Activated naive CD8-positive, alpha-beta T cell treated with anti-CD3 and anti-CD28 coated beads, Interleukin-2, amount 10 ng/mL, durations not matched to agents 7 days and 5 days (primary cell): ENCODE measurements at regions not wholly inside any gene's neighbourhood (a gene's known extent, or its start where the extent isn't known, plus 50 kb on each side); places are given as distances from the start of the nearest gene placed in this dataset.

ENCODE experiments used
- ATAC-seq: fragments of 150-1000 bp; cut with Tn5 transposase; one replicate; pipeline ENCODE4 v1.10.0; 2021; ENCODE audit warnings: low read depth, moderate library complexity
- POLR2A ChIA-PET: fragments of 350-600 bp; sonication (Branson Sonifier 250); formaldehyde crosslinking; loops from one replicate; lab custom pipeline; 2021; ENCODE audit warnings: antibody characterized with exemption; lab: Charles Lee
- DNase-seq: peaks from one replicate; pipeline ENCODE4 v3.0.0; 2021
- H3K27ac Mint-ChIP-seq: one replicate; pipeline ENCODE4 v1.8.0; 2022; ENCODE audit warnings: mild to moderate bottlenecking, mixed read lengths
- H3K27me3 Mint-ChIP-seq: one replicate; pipeline ENCODE4 v1.8.0; 2022; ENCODE audit warnings: mild to moderate bottlenecking, moderate library complexity, mixed read lengths
- H3K36me3 Mint-ChIP-seq: one replicate; pipeline ENCODE4 v1.8.0; 2021; ENCODE audit warnings: mild to moderate bottlenecking, mixed read lengths
- H3K4me1 Mint-ChIP-seq: one replicate; pipeline ENCODE4 v1.8.0; 2021; ENCODE audit warnings: mixed read lengths
- H3K4me3 Mint-ChIP-seq: one replicate; pipeline ENCODE4 v1.8.0; 2022; ENCODE audit warnings: mild to moderate bottlenecking, moderate library complexity, mixed read lengths
- H3K9me3 Mint-ChIP-seq: one replicate; pipeline ENCODE4 v1.8.0; 2021; ENCODE audit warnings: mixed read lengths

- H3K27ac Mint-ChIP-seq: no peak overlapping the region
- no peak for DNase-seq
- H3K36me3 Mint-ChIP-seq: no peaks in the 10 kb centered on the region
- no peak overlapping the region for H3K4me3 Mint-ChIP-seq
- POLR2A ChIA-PET: no interaction called here
- no peak for ATAC-seq
- H3K9me3 Mint-ChIP-seq: peaks cover 8% of the 10 kb centered on the region
- H3K27me3 Mint-ChIP-seq: peaks cover 3% of the 10 kb centered on the region
- H3K4me1 Mint-ChIP-seq: no peaks in the 10 kb centered on the region
Measured at GRCh38 chr16:54801057-54801844, 129.4 kb upstream of the IRX5 start.

DNA sequence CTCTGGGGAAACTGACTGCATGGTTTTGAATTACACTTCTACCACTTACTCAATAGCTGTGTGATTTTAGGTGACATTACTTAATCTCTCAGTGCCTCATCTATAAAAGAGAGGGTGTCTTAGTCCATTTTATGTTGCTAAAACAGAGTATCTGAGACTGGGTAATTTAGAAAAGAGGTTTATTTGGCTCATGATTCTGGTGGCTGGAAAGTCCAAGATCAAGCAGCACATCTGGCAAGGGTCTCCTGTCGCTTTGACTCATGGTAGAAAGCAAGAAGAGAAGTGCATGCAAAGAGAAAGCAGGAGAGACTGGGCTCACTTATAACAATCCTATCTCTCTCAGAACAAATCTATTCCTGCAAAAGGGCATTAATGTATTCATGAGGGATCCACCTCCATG is 132.4 kb upstream of the IRX5 start:
- no peak for ATAC-seq
- POLR2A ChIA-PET: no interaction called here

GRCh38 chr16:54796211-54796610 is 134.5 kb upstream of the IRX5 start:
- no peak for DNase-seq
- Mint-ChIP-seq H3K36me3 (no peaks in the 10 kb centered on the region), H3K4me1 (no peaks in the 10 kb centered on the region), H3K4me3 (no peak overlapping the region), H3K27ac (no peak overlapping the region), H3K27me3 (no peaks in the 10 kb centered on the region), H3K9me3 (peaks cover 4% of the 10 kb centered on the region)
- POLR2A ChIA-PET: no interaction called here
- no peak for ATAC-seq

More for the DNA sequence above, 132.4 kb upstream of the IRX5 start:
- DNase-seq: no peak
- no peaks in the 10 kb centered on the region for H3K4me1 Mint-ChIP-seq
- no peak overlapping the region for H3K4me3 Mint-ChIP-seq
- peaks cover 8% of the 10 kb centered on the region for H3K9me3 Mint-ChIP-seq
- peaks cover 3% of the 10 kb centered on the region for H3K27me3 Mint-ChIP-seq
- H3K36me3 Mint-ChIP-seq: no peaks in the 10 kb centered on the region
- no peak overlapping the region for H3K27ac Mint-ChIP-seq

GRCh38 chr16:54792811-54793210 is 137.9 kb upstream of the IRX5 start:
- Mint-ChIP-seq H3K36me3 (no peaks in the 10 kb centered on the region), H3K27ac (no peak overlapping the region), H3K4me1 (no peaks in the 10 kb centered on the region), H3K27me3 (no peaks in the 10 kb centered on the region), H3K4me3 (no peak overlapping the region), H3K9me3 (peaks cover 2% of the 10 kb centered on the region)
- DNase-seq: no peak
- POLR2A ChIA-PET: no interaction called here
- ATAC-seq: no peak

- Mint-ChIP-seq H3K27ac (no peak overlapping the region), H3K4me1 (no peaks in the 10 kb centered on the region), H3K36me3 (no peaks in the 10 kb centered on the region), H3K9me3 (peaks cover 1% of the 10 kb centered on the region), H3K27me3 (no peaks in the 10 kb centered on the region), H3K4me3 (no peak overlapping the region)
- ATAC-seq: no peak
- POLR2A ChIA-PET: no interaction called here
- DNase-seq: no peak
Measured at GRCh38 chr16:54787045-54787444, 143.6 kb upstream of the IRX5 start.

- DNase-seq (no peak), ATAC-seq (no peak)
- no peak overlapping the region for H3K4me3 Mint-ChIP-seq
- H3K27me3 Mint-ChIP-seq: no peaks in the 10 kb centered on the region
- H3K36me3 Mint-ChIP-seq: no peaks in the 10 kb centered on the region
- H3K9me3 Mint-ChIP-seq: peaks cover 1% of the 10 kb centered on the region
- H3K4me1 Mint-ChIP-seq: no peaks in the 10 kb centered on the region
- H3K27ac Mint-ChIP-seq: no peak overlapping the region
- POLR2A ChIA-PET: no interaction called here
Measured at GRCh38 chr16:54783980-54784379, 146.7 kb upstream of the IRX5 start.

DNA sequence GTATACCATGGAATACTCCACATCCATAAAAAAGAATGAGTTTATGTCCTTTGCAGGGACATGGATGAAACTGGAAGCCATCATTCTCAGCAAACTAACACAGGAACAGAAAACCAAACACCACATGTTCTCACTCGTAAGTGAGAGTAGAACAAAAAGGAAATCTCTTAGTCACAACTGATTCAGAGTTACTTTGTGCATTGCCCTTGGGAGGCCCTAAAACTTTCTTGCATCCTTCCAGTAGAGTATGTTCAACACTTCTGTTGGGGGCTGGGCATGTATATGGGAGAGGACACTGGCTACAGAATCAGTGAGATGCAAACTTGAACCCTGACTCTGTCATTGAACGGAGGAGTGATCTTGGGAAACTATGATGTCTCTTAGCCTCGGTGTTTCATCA is 147.4 kb upstream of the IRX5 start:
- Mint-ChIP-seq H3K27me3 (no peaks in the 10 kb centered on the region), H3K4me1 (no peaks in the 10 kb centered on the region), H3K9me3 (no peaks in the 10 kb centered on the region), H3K27ac (no peak overlapping the region), H3K4me3 (no peak overlapping the region), H3K36me3 (no peaks in the 10 kb centered on the region)
- ATAC-seq (no peak), DNase-seq (no peak)
- POLR2A ChIA-PET: no interaction called here

GRCh38 chr16:54780266-54780665 is 150.4 kb upstream of the IRX5 start:
- POLR2A ChIA-PET: no interaction called here
- DNase-seq (no peak), ATAC-seq (no peak)
- no peak overlapping the region for H3K27ac Mint-ChIP-seq
- peaks cover 1% of the 10 kb centered on the region for H3K9me3 Mint-ChIP-seq
- no peak overlapping the region for H3K4me3 Mint-ChIP-seq
- H3K36me3 Mint-ChIP-seq: no peaks in the 10 kb centered on the region
- no peaks in the 10 kb centered on the region for H3K27me3 Mint-ChIP-seq
- no peaks in the 10 kb centered on the region for H3K4me1 Mint-ChIP-seq

GRCh38 chr16:54779549-54779948 is 151.1 kb upstream of the IRX5 start:
- no peak overlapping the region for H3K4me3 Mint-ChIP-seq
- ATAC-seq: no peak
- no peak for DNase-seq
- H3K27me3 Mint-ChIP-seq: no peaks in the 10 kb centered on the region
- H3K9me3 Mint-ChIP-seq: peaks cover 1% of the 10 kb centered on the region
- H3K4me1 Mint-ChIP-seq: no peaks in the 10 kb centered on the region
- H3K36me3 Mint-ChIP-seq: no peaks in the 10 kb centered on the region
- H3K27ac Mint-ChIP-seq: no peak overlapping the region
- POLR2A ChIA-PET: no interaction called here

DNA sequence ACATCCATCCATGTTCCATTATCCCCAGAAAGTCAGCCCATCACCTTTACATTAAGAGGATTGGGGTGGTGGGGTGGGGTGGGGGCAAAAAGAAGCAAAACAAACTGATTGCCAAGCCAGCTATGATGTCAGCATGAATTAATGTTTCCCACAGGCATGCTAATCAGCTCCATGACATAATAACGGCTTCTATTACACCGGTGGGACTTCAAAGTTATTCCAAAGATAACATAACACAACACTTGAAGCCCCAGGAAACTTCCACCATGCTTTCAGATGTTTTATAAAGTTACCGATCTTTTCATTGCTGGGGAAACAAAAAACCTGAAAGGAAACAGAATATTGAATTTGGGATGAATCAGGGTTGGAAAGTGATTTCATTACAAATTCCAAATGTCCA is 155.9 kb upstream of the IRX5 start:
- Mint-ChIP-seq H3K4me3 (no peak overlapping the region), H3K36me3 (no peaks in the 10 kb centered on the region), H3K27ac (no peak overlapping the region), H3K9me3 (peaks cover 1% of the 10 kb centered on the region), H3K4me1 (no peaks in the 10 kb centered on the region), H3K27me3 (no peaks in the 10 kb centered on the region)
- POLR2A ChIA-PET: no interaction called here
- no peak for DNase-seq
- no peak for ATAC-seq

DNA sequence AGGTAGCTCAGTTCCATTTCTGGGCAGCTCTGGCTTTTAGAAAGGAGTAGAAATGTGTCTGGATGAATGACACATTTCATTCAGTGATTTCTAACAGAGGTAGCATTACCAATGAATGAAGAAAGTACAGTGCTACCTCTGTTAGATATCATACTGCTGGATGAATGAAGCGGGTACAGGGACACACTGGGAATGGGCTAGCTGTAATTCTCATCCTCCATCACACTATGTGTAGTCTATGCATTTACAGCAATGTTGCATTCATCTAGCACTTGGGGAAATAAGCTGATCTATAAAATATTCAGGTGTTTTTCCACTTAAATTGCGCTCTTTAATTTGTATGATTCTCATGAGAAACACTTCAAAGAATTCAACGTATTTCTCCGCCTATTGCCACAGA is 158.3 kb upstream of the IRX5 start:
- POLR2A ChIA-PET: no interaction called here
- ATAC-seq (no peak), DNase-seq (no peak)
- Mint-ChIP-seq H3K27me3 (no peaks in the 10 kb centered on the region), H3K9me3 (peaks cover 1% of the 10 kb centered on the region), H3K4me3 (no peak overlapping the region), H3K4me1 (no peaks in the 10 kb centered on the region), H3K27ac (no peak overlapping the region), H3K36me3 (no peaks in the 10 kb centered on the region)

DNA sequence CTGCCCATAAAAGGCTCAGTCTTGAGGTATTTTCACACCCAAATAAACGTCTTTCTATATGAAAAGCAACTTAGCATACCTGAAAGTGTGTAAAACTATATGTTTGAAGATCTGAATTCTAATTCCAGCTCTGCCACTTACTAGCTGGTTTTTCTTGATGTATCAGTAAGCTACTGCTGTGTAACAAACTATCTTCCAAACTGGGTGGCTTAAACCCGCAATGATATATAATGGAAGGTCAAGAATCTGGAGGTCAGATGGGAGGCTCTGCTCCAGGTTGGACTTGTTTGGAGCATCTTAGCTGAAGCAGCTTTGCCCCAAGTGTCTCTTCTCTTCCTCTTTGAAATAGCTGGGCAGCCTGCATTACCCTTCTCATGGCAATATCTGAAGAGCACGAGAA is 164.3 kb upstream of the IRX5 start:
- POLR2A ChIA-PET: no interaction called here
- no peak overlapping the region for H3K27ac Mint-ChIP-seq
- ATAC-seq: no peak
- peaks cover 3% of the 10 kb centered on the region for H3K9me3 Mint-ChIP-seq
- H3K4me3 Mint-ChIP-seq: no peak overlapping the region
- H3K36me3 Mint-ChIP-seq: no peaks in the 10 kb centered on the region
- H3K4me1 Mint-ChIP-seq: no peaks in the 10 kb centered on the region
- no peaks in the 10 kb centered on the region for H3K27me3 Mint-ChIP-seq
- DNase-seq: no peak

DNA sequence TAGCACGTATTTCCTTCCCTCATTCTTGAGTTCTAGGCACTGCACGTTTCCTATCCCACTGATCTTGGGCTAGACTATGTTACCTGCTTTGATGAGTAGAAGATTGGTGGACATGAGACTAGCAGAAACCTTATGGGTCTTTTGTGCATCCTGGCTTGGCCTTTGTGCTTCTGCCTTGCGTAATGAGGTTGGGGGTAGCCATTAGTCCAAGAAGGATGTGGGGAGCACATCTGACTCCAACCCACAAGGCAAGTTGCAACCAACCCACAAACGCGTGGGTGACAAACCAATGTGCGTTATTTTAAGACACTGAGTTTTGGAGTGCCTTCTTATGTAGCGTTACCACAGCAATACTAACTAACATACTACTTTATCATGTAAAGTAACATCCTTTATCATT is 180.4 kb upstream of the IRX5 start:
- H3K27me3 Mint-ChIP-seq: no peaks in the 10 kb centered on the region
- no peak overlapping the region for H3K27ac Mint-ChIP-seq
- ATAC-seq (no peak), DNase-seq (no peak)
- no peak overlapping the region for H3K4me3 Mint-ChIP-seq
- POLR2A ChIA-PET: no interaction called here
- no peaks in the 10 kb centered on the region for H3K9me3 Mint-ChIP-seq
- H3K36me3 Mint-ChIP-seq: no peaks in the 10 kb centered on the region
- no peaks in the 10 kb centered on the region for H3K4me1 Mint-ChIP-seq

- no peak for DNase-seq
- no peak overlapping the region for H3K27ac Mint-ChIP-seq
- H3K9me3 Mint-ChIP-seq: no peaks in the 10 kb centered on the region
- H3K36me3 Mint-ChIP-seq: no peaks in the 10 kb centered on the region
- no peaks in the 10 kb centered on the region for H3K4me1 Mint-ChIP-seq
- no peaks in the 10 kb centered on the region for H3K27me3 Mint-ChIP-seq
- POLR2A ChIA-PET: no interaction called here
- no peak for ATAC-seq
- no peak overlapping the region for H3K4me3 Mint-ChIP-seq
Measured at GRCh38 chr16:54748611-54749190, 182.0 kb upstream of the IRX5 start.
